RWPE2 (cell line): ENCODE measurements at regions not wholly inside any gene's neighbourhood (a gene's known extent, or its start where the extent isn't known, plus 50 kb on each side); places are given as distances from the start of the nearest gene placed in this dataset.

Experiments used
- ATAC-seq: fragments of 200-7000 bp; cut with Tn5 transposase; 3 replicates; pipeline ENCODE4 v1.9.1; 2021; ENCODE audit warnings: low read depth
- DNase-seq: peaks from one replicate; pipeline ENCODE4 v3.0.0-alpha.2; 2020; ENCODE audit warnings: low spot score
- H3K27ac ChIP-seq: fragments of 450-650 bp; 2 replicates; pipeline ENCODE4 v1.5.1; 2017; ENCODE audit warnings: mild to moderate bottlenecking; ENCODE audit not compliant: poor library complexity, severe bottlenecking
- H3K27me3 ChIP-seq: fragments of 250-450 bp; sonication (Bioruptor Pico); 2 replicates; pipeline ENCODE4 v1.5.1; 2021; ENCODE audit warnings: mild to moderate bottlenecking, moderate library complexity; ENCODE audit not compliant: insufficient read depth, poor library complexity, severe bottlenecking
- H3K36me3 ChIP-seq: fragments of 250-450 bp; sonication (Bioruptor Pico); 2 replicates; pipeline ENCODE4 v1.5.1; 2020; ENCODE audit warnings: low read depth, mild to moderate bottlenecking, moderate library complexity
- H3K4me1 ChIP-seq: fragments of 250-450 bp; sonication (Bioruptor Pico); 2 replicates; pipeline ENCODE4 v1.5.1; 2021; ENCODE audit warnings: mild to moderate bottlenecking, moderate library complexity; ENCODE audit not compliant: insufficient read depth, poor library complexity, severe bottlenecking
- H3K4me3 ChIP-seq: fragments of 250-450 bp; sonication (Bioruptor Pico); 2 replicates; pipeline ENCODE4 v1.5.1; 2021; ENCODE audit warnings: mild to moderate bottlenecking, moderate library complexity; ENCODE audit not compliant: severe bottlenecking
- H3K9me3 ChIP-seq: fragments of 250-450 bp; sonication (Bioruptor Pico); 2 replicates; pipeline ENCODE4 v1.5.1; 2021; ENCODE audit warnings: mild to moderate bottlenecking, moderate library complexity; ENCODE audit not compliant: severe bottlenecking
- CTCF ChIP-seq: fragments of 450-650 bp; IDR thresholded peaks from one replicate; pipeline ENCODE4 v1.5.1; 2017; ENCODE audit warnings: mild to moderate bottlenecking, moderate library complexity; ENCODE audit not compliant: poor library complexity, severe bottlenecking

- Histone ChIP-seq H3K36me3 (no peaks in the 10 kb centered on the region), H3K9me3 (no peaks in the 10 kb centered on the region), H3K27ac (no peak overlapping the region), H3K27me3 (no peaks in the 10 kb centered on the region), H3K4me3 (no peak overlapping the region), H3K4me1 (no peaks in the 10 kb centered on the region)
- DNase-seq = no peak
- ATAC-seq = no peak
- TF ChIP-seq CTCF = no peak
Measured at GRCh38 chrX:140944710-140945109, 57.7 kb upstream of the SPANXB1 start.

DNA sequence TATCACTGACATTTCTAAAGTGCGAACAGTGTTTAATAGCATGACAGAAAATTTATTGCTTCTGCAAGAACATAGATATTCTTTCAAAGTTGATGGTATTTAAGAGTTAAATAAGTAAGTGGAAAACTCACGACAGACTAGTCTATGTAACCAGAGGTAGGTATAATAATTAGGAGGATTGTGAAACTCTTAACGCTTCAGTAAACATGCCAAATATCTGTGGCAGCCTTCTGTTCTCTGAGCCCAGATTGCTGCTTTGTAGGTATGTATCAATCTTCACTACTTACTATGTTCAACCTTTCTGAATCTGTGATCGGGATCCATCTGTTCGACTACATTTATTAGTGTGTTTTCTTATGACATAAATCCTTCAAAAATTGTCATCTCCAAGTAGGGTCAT, 53.6 kb upstream of the SPANXB1 start:
- DNase-seq (no peak), ATAC-seq (no peak)
- H3K4me3 ChIP-seq = no peak overlapping the region
- H3K4me1 ChIP-seq = no peaks in the 10 kb centered on the region
- H3K9me3 ChIP-seq = no peaks in the 10 kb centered on the region
- no peak overlapping the region for H3K27ac ChIP-seq
- H3K27me3 ChIP-seq = no peaks in the 10 kb centered on the region
- no peaks in the 10 kb centered on the region for H3K36me3 ChIP-seq
- no peak for TF ChIP-seq CTCF

GRCh38 chrX:140949233-140949632, 53.2 kb upstream of the SPANXB1 start:
- ATAC-seq = no peak
- H3K4me3 ChIP-seq = no peak overlapping the region

More at GRCh38 chrX:140949233-140949632, 53.2 kb upstream of the SPANXB1 start:
- no peak for DNase-seq
- no peaks in the 10 kb centered on the region for H3K27me3 ChIP-seq
- H3K4me1 ChIP-seq = no peaks in the 10 kb centered on the region
- H3K27ac ChIP-seq = no peak overlapping the region
- no peaks in the 10 kb centered on the region for H3K9me3 ChIP-seq
- H3K36me3 ChIP-seq = no peaks in the 10 kb centered on the region
- no peak for TF ChIP-seq CTCF
